ENCODE measurements at regions not wholly inside any gene's neighbourhood (a gene's known extent, or its start where the extent isn't known, plus 50 kb on each side); places are given as distances from the start of the nearest gene placed in this dataset.

GRCh38 chr16:6038941-6039645 is 941.5 kb upstream of the EEF2KMT start:
- DNase-seq (ENCODE audit: low read depth in 2 of 2), result no peak
- no peak for TF ChIP-seq CTCF (IDR thresholded peaks at IDR 0.05; ENCODE audit: low read depth, low read length)

GRCh38 chr16:6035161-6035560 is 937.6 kb upstream of the EEF2KMT start:
- no peak overlapping the region for H3K4me3 ChIP-seq (replicated peaks in 1 of 2; ENCODE audit: low read depth in 2 of 2, low read length in 2 of 2)
- TF ChIP-seq CTCF (IDR thresholded peaks at IDR 0.05; ENCODE audit: low read depth, low read length), result no peak
- no peak for DNase-seq (ENCODE audit: low read depth in 2 of 2)

More at GRCh38 chr16:6038941-6039645, 941.5 kb upstream of the EEF2KMT start:
- H3K4me3 ChIP-seq (replicated peaks in 1 of 2; ENCODE audit: low read depth in 2 of 2, low read length in 2 of 2), result no peak overlapping the region

- TF ChIP-seq CTCF (IDR thresholded peaks at IDR 0.05; ENCODE audit: low read depth, low read length), result no peak
- no peak overlapping the region for H3K4me3 ChIP-seq (replicated peaks in 1 of 2; ENCODE audit: low read depth in 2 of 2, low read length in 2 of 2)
- DNase-seq (ENCODE audit: low read depth in 2 of 2), result no peak
Observed at GRCh38 chr16:6034511-6034910, 936.9 kb upstream of the EEF2KMT start.

- no peak overlapping the region for H3K4me3 ChIP-seq (replicated peaks in 1 of 2; ENCODE audit: low read depth in 2 of 2, low read length in 2 of 2)
- TF ChIP-seq CTCF (IDR thresholded peaks at IDR 0.05; ENCODE audit: low read depth, low read length), result no peak
- DNase-seq (ENCODE audit: low read depth in 2 of 2), result no peak
Observed at GRCh38 chr16:6032438-6032837, 934.8 kb upstream of the EEF2KMT start.

- H3K4me3 ChIP-seq (replicated peaks in 1 of 2; ENCODE audit: low read depth in 2 of 2, low read length in 2 of 2), result no peak overlapping the region
- DNase-seq (ENCODE audit: low read depth in 2 of 2), result no peak
- no peak for TF ChIP-seq CTCF (IDR thresholded peaks at IDR 0.05; ENCODE audit: low read depth, low read length)
Observed at GRCh38 chr16:6031567-6031966, 934.0 kb upstream of the EEF2KMT start.

- no peak for TF ChIP-seq CTCF (IDR thresholded peaks at IDR 0.05; ENCODE audit: low read depth, low read length)
- H3K4me3 ChIP-seq (replicated peaks in 1 of 2; ENCODE audit: low read depth in 2 of 2, low read length in 2 of 2), result no peak overlapping the region
- DNase-seq (ENCODE audit: low read depth in 2 of 2), result no peak
Observed at GRCh38 chr16:6031102-6031501, 933.5 kb upstream of the EEF2KMT start.

- H3K4me3 ChIP-seq (replicated peaks in 1 of 2; ENCODE audit: low read depth in 2 of 2, low read length in 2 of 2), result no peak overlapping the region
- no peak for TF ChIP-seq CTCF (IDR thresholded peaks at IDR 0.05; ENCODE audit: low read depth, low read length)
- no peak for DNase-seq (ENCODE audit: low read depth in 2 of 2)
Observed at GRCh38 chr16:6027733-6028132, 930.1 kb upstream of the EEF2KMT start.
